Cardiac fibroblast (primary cell): ENCODE measurements at regions not wholly inside any gene's neighbourhood (a gene's known extent, or its start where the extent isn't known, plus 50 kb on each side); places are given as distances from the start of the nearest gene placed in this dataset.

ENCODE experiments used
- DNase-seq, 2 donors: peaks; one replicate each; pipeline versions ENCODE4 v3.0.0 to v3.0.0-alpha.2; 2010; ENCODE audit warnings: low read depth in 2 of 2
- H3K4me3 ChIP-seq, 2 donors: replicated peaks in 1 of 2; 1 replicate in 1 of 2; 2 replicates in 1 of 2; pipeline ENCODE4 v1.5.1; 2011; ENCODE audit warnings: low read depth in 2 of 2, low read length in 2 of 2, mild to moderate bottlenecking in 2 of 2, moderate library complexity in 1 of 2
- CTCF ChIP-seq: IDR thresholded peaks from one replicate; pipeline ENCODE4 v1.5.1; 2011; ENCODE audit warnings: low read depth, mild to moderate bottlenecking, low read length, inconsistent platforms

- no peak for DNase-seq
- TF ChIP-seq CTCF: no peak
- H3K4me3 ChIP-seq: no peak overlapping the region
These were observed 278.7 kb upstream of the ISL1 start for GRCh38 chr5:51104556-51104955.

GRCh38 chr5:51109786-51110410 is 273.4 kb upstream of the ISL1 start:
- TF ChIP-seq CTCF: no peak
- no peak for DNase-seq
- no peak overlapping the region for H3K4me3 ChIP-seq

- DNase-seq: no peak
- TF ChIP-seq CTCF: no peak
- H3K4me3 ChIP-seq: no peak overlapping the region
These were observed 252.0 kb upstream of the ISL1 start for GRCh38 chr5:51131266-51131665.

- H3K4me3 ChIP-seq: no peak overlapping the region
- TF ChIP-seq CTCF: no peak
- DNase-seq: no peak
These were observed 245.1 kb upstream of the ISL1 start for GRCh38 chr5:51138164-51138563.

- H3K4me3 ChIP-seq: no peak overlapping the region
- DNase-seq: no peak
- TF ChIP-seq CTCF: no peak
These were observed 234.8 kb upstream of the ISL1 start for GRCh38 chr5:51148437-51148836.

- no peak for DNase-seq
- H3K4me3 ChIP-seq: no peak overlapping the region
- TF ChIP-seq CTCF: no peak
These were observed 227.0 kb upstream of the ISL1 start for GRCh38 chr5:51156222-51156621.

- no peak for DNase-seq
- no peak overlapping the region for H3K4me3 ChIP-seq
- no peak for TF ChIP-seq CTCF
These were observed 226.4 kb upstream of the ISL1 start for GRCh38 chr5:51156838-51157237.
